ENCODE measurements at regions not wholly inside any gene's neighbourhood (a gene's known extent, or its start where the extent isn't known, plus 50 kb on each side); places are given as distances from the start of the nearest gene placed in this dataset.

- intact Hi-C loops (cut with DNase I; ENCODE audit: low total_unique reads): no loop called here
Observed at GRCh38 chr6:140095532-140095931, 721.1 kb upstream of the CITED2 start.

DNA sequence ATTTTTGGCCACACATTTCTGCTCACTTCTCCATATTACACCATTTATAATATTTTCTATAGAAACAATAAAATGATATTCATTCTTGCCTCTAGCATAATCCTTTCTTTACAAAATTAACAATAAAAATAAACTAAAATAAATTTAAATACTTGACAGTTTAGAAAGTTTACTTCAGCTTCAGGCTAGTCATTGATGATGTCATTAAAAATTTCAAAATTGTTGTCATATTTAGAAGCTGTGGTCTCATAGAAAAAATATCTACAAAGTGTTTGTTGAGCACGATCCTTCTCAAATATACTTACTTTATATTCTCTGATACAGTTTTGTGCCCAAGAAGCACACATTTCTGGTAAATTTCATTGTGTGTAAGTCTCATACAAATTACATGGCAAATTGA lies 717.4 kb upstream of the CITED2 start:
- in situ Hi-C loops (cut with MboI; ENCODE audit: low sequenced_read_pairs in 4 of 4): no loop called here
- DNase-seq (no peak), ATAC-seq (no peak)
- intact Hi-C loops (cut with DNase I; ENCODE audit: low total_unique reads): no loop called here
- H3K27ac ChIP-seq: no peak overlapping the region
- H3K27me3 ChIP-seq: no peaks in the 10 kb centered on the region
- no peaks in the 10 kb centered on the region for H3K36me3 ChIP-seq
- TF ChIP-seq, protein P1, sequence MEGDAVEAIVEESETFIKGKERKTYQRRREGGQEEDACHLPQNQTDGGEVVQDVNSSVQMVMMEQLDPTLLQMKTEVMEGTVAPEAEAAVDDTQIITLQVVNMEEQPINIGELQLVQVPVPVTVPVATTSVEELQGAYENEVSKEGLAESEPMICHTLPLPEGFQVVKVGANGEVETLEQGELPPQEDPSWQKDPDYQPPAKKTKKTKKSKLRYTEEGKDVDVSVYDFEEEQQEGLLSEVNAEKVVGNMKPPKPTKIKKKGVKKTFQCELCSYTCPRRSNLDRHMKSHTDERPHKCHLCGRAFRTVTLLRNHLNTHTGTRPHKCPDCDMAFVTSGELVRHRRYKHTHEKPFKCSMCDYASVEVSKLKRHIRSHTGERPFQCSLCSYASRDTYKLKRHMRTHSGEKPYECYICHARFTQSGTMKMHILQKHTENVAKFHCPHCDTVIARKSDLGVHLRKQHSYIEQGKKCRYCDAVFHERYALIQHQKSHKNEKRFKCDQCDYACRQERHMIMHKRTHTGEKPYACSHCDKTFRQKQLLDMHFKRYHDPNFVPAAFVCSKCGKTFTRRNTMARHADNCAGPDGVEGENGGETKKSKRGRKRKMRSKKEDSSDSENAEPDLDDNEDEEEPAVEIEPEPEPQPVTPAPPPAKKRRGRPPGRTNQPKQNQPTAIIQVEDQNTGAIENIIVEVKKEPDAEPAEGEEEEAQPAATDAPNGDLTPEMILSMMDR (IDR thresholded peaks at IDR 0.05 in 4 of 5, conservative IDR thresholded peaks at IDR 0.05 in 1 of 5): no peak
- TF ChIP-seq POLR2A (IDR thresholded peaks at IDR 0.05): no peak
- H3K4me1 ChIP-seq: no peaks in the 10 kb centered on the region
- no peaks in the 10 kb centered on the region for H3K9me3 ChIP-seq
- H3K4me3 ChIP-seq: no peak overlapping the region

More at GRCh38 chr6:140095532-140095931, 721.1 kb upstream of the CITED2 start:
- no peaks in the 10 kb centered on the region for H3K4me1 ChIP-seq
- DNase-seq: no peak
- H3K9me3 ChIP-seq: no peaks in the 10 kb centered on the region
- in situ Hi-C loops (cut with MboI; ENCODE audit: low sequenced_read_pairs in 4 of 4): no loop called here
- H3K36me3 ChIP-seq: no peaks in the 10 kb centered on the region
- no peak for TF ChIP-seq POLR2A (IDR thresholded peaks at IDR 0.05)
- TF ChIP-seq, protein P1 (IDR thresholded peaks at IDR 0.05 in 4 of 5, conservative IDR thresholded peaks at IDR 0.05 in 1 of 5): no peak
- H3K27me3 ChIP-seq: no peaks in the 10 kb centered on the region
- H3K27ac ChIP-seq: no peak overlapping the region
- H3K4me3 ChIP-seq: no peak overlapping the region
- no peak for ATAC-seq

- ATAC-seq (no peak), DNase-seq (no peak)
- no peak overlapping the region for H3K4me3 ChIP-seq
- in situ Hi-C loops (cut with MboI; ENCODE audit: low sequenced_read_pairs in 4 of 4): no loop called here
- no peaks in the 10 kb centered on the region for H3K9me3 ChIP-seq
- TF ChIP-seq, protein P1 (IDR thresholded peaks at IDR 0.05 in 4 of 5, conservative IDR thresholded peaks at IDR 0.05 in 1 of 5): no peak
- no peak for TF ChIP-seq POLR2A (IDR thresholded peaks at IDR 0.05)
- no peaks in the 10 kb centered on the region for H3K36me3 ChIP-seq
- intact Hi-C loops (cut with DNase I; ENCODE audit: low total_unique reads): no loop called here
- no peaks in the 10 kb centered on the region for H3K27me3 ChIP-seq
- H3K4me1 ChIP-seq: no peaks in the 10 kb centered on the region
- H3K27ac ChIP-seq: no peak overlapping the region
Observed at GRCh38 chr6:140090871-140091270, 716.4 kb upstream of the CITED2 start.

GRCh38 chr6:140083375-140083774 lies 708.9 kb upstream of the CITED2 start:
- DNase-seq (no peak), ATAC-seq (no peak)
- no peak for TF ChIP-seq POLR2A (IDR thresholded peaks at IDR 0.05)
- TF ChIP-seq, protein P1 (IDR thresholded peaks at IDR 0.05 in 4 of 5, conservative IDR thresholded peaks at IDR 0.05 in 1 of 5): no peak
- Histone ChIP-seq H3K4me3 (no peak overlapping the region), H3K27ac (no peak overlapping the region), H3K4me1 (peaks cover 3 to 11% of the 10 kb centered on the region in 2 donors), H3K36me3 (no peaks in the 10 kb centered on the region), H3K27me3 (no peaks in the 10 kb centered on the region), H3K9me3 (no peaks in the 10 kb centered on the region)
- intact Hi-C loops (cut with DNase I; ENCODE audit: low total_unique reads): no loop called here
- in situ Hi-C loops (cut with MboI; ENCODE audit: low sequenced_read_pairs in 4 of 4): no loop called here

DNA sequence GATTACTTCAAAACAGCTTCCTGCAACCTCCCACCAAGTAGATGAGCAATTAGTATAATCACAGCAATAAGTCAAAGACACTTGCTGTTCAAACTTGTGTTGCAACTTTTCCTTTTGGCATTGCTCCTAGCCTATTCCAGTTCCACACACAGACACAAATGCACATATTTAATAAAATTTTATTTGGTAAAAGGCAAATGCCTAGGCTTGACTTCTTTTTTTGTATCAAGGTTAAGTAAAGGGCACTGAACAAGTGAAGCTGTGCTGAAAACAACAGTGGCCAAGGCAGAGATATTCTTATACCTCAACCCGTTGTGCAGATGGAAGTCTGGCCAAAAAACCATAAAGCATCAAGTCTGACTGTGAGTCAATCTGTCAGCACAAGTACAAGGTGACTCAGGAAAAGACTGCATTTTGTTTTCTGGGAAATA lies 708.4 kb upstream of the CITED2 start:
- ATAC-seq (no peak), DNase-seq (no peak)
- H3K27me3 ChIP-seq: no peaks in the 10 kb centered on the region
- H3K36me3 ChIP-seq: no peaks in the 10 kb centered on the region
- TF ChIP-seq POLR2A (IDR thresholded peaks at IDR 0.05): no peak
- TF ChIP-seq, protein P1 (IDR thresholded peaks at IDR 0.05 in 4 of 5, conservative IDR thresholded peaks at IDR 0.05 in 1 of 5): no peak
- in situ Hi-C loops (cut with MboI; ENCODE audit: low sequenced_read_pairs in 4 of 4): no loop called here
- intact Hi-C loops (cut with DNase I; ENCODE audit: low total_unique reads): no loop called here
- no peak overlapping the region for H3K4me3 ChIP-seq
- no peak overlapping the region for H3K27ac ChIP-seq
- no peaks in the 10 kb centered on the region for H3K9me3 ChIP-seq
- peaks cover 5 to 13% of the 10 kb centered on the region in 2 donors for H3K4me1 ChIP-seq
